ENCODE measurements at regions not wholly inside any gene's neighbourhood (a gene's known extent, or its start where the extent isn't known, plus 50 kb on each side); places are given as distances from the start of the nearest gene placed in this dataset.

DNA sequence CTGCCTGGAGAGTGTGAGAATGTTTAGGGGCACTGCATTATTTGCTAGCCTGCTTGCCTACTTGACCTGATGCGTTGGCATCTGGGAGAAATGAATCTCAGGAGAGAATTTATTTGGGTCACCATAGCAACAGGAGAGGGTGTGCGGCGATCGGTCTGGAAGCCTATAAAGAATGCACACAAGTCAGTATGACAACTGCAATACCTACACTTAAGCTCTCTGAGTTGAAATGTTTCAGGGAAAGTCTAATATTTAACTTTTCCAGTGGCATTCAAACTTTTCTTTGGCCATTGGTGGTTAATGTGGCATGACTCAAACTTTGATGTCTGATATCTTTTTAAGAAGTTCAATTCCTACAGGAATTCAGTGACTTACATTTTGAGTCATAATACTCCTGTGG is 205.1 kb downstream of the NEDD1 start:
- TF ChIP-seq, protein P1, sequence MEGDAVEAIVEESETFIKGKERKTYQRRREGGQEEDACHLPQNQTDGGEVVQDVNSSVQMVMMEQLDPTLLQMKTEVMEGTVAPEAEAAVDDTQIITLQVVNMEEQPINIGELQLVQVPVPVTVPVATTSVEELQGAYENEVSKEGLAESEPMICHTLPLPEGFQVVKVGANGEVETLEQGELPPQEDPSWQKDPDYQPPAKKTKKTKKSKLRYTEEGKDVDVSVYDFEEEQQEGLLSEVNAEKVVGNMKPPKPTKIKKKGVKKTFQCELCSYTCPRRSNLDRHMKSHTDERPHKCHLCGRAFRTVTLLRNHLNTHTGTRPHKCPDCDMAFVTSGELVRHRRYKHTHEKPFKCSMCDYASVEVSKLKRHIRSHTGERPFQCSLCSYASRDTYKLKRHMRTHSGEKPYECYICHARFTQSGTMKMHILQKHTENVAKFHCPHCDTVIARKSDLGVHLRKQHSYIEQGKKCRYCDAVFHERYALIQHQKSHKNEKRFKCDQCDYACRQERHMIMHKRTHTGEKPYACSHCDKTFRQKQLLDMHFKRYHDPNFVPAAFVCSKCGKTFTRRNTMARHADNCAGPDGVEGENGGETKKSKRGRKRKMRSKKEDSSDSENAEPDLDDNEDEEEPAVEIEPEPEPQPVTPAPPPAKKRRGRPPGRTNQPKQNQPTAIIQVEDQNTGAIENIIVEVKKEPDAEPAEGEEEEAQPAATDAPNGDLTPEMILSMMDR (IDR thresholded peaks at IDR 0.05) = no peak
- TF ChIP-seq POLR2AphosphoS5 (IDR thresholded peaks at IDR 0.05) = no peak
- no peak for TF ChIP-seq POLR2A (IDR thresholded peaks at IDR 0.05)

All from prostate gland (tissue), 2 donors.